Fibroblast of skin of left quadriceps (primary cell): ENCODE measurements at regions not wholly inside any gene's neighbourhood (a gene's known extent, or its start where the extent isn't known, plus 50 kb on each side); places are given as distances from the start of the nearest gene placed in this dataset.

Source experiments
- DNase-seq, 2 experiments: peaks; one replicate each; pipeline ENCODE4 v3.0.0-alpha.2; 2013; ENCODE audit warnings: low read depth in 2 of 2

DNA sequence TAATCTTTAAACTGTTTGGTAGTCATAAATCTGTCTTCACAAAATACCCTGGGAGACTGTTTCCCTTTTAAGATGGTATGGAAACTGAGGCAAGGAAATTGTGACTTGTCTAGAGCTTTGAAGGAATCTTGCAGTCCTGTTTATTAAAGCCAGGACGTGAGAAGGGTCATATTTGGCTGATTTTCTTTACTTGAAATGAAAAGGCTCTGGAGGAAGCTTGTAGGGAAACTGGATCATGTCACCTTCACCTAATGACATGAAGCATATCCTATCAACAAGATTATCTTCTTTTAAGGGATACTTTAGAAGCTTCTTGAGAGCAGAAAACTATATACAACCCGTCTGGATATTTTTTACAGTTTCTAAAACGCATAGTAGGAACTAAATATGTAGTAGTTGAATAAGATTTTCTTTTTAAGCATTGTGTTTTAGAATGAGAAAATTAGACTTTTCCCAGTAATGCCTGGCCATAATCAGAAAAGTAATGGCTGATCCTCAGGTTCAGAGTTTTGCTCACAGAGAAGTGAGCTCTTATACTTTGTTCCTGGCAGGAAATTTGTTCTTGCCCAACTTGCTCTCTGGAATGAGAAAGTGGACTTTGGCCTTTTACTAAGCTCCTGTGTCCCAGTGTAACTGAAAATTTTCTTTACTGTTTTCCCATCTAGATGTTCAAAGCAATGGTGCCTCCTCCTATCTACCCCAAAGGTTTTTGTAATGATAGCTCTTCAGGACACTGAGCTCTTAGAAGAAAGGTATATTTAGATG lies 136.8 kb upstream of the AFF2 start:
- DNase-seq = no peak

DNA sequence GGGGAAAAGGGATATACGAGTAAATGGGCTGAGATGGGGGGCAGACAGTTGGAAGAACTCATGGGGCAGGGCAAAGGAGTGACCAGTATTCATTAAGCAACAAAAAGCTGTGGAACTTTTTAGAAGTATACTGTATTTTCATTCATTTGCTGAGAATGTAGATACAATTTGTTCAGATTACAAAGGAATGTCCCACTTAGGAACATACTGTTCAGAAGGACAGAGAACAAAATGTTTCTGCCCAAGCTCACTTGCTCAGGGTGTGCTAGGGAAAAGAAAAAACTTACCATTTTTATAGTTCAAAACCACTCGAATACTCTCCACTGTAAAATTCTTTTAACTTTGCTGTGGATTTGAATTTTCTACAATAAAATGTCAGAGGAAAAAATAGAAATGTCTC lies 135.2 kb upstream of the AFF2 start:
- DNase-seq = no peak

DNA sequence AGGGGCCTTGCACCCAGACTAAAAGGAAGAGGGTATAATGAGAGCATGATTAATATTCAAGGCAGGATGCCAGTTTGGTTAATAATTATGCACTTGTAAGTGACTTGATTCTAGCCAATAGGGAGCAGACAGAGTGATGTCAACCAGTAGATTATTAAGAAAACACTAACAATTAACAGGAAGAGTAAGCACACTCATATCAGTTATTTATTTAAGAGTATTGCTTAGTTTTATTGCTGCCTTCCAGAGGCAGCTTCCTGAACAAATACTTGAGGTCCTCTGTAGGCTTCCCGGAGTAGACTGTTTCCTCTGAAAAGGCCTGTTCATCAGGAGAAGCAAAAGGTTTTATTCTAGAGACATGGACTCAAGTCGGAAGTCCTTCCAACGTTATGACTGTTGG lies 129.1 kb upstream of the AFF2 start:
- DNase-seq = no peak

GRCh38 chrX:148372925-148373324 lies 127.5 kb upstream of the AFF2 start:
- no peak for DNase-seq

GRCh38 chrX:148376342-148376741 lies 124.1 kb upstream of the AFF2 start:
- DNase-seq = no peak

GRCh38 chrX:148380107-148380506 lies 120.3 kb upstream of the AFF2 start:
- DNase-seq = no peak

GRCh38 chrX:148380650-148381561 lies 119.5 kb upstream of the AFF2 start:
- peak; percentile 20 to 26 for DNase-seq

DNA sequence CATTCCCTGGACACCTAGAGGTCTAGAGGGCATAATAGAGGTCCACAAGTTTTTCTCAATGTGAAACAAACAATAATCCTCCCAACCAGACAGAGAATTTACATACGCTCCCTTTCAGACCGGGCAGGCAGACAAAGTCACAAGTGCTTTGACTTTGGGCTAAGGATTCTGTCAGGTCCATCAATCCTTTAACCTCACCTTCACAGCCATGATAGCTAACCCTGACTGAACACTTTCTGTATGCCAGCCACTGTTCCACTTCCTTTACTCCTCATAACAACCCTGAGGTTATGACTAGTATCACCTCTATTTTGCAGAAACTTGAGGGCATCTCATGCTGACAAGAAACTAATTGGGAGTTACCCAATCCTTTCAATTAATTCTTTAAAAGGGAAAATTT lies 118.8 kb upstream of the AFF2 start:
- no peak for DNase-seq

- DNase-seq = no peak
Measured at GRCh38 chrX:148382983-148383382, 117.4 kb upstream of the AFF2 start.

- DNase-seq = no peak
Measured at GRCh38 chrX:148385471-148385870, 114.9 kb upstream of the AFF2 start.

- no peak for DNase-seq
Measured at GRCh38 chrX:148389629-148390028, 110.8 kb upstream of the AFF2 start.

GRCh38 chrX:148412006-148412405 lies 88.4 kb upstream of the AFF2 start:
- no peak for DNase-seq

DNA sequence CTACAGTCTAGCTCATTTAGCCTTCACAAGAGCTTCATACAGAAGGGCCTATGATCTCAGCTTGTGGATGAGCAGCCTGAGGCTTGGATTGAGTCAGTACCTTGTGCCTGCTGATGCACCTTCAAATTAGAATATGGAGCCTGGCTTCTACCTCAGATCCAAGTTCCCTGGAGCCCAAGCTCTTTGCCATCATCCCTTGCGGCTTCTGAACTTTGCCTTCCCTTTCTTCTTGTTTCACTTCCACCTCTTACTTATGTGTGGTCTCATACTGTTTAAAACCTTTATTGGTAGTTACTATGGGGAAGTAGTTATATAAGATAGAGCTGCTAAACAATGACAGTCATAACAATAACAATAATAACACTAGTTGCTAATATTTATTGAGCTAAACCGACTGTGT lies 84.3 kb upstream of the AFF2 start:
- DNase-seq = no peak

DNA sequence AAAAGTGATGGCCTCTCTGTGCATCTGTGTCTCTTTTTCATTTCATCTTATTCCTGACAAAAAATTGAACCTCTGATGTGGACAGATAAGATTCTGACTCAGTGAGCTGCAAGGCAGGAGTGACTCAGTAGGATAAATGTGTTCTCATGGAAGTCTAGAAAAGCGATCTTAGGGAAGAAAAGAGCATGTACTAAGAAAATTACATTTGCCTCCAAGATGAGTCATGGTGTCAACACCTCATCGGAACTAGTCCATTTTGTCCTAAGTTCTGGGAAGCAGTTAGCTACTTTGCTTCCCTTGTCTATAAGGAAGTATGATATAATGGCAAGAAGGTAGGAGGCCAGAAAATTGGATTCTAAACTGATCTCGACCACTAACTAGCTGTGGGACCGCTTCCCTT lies 83.5 kb upstream of the AFF2 start:
- DNase-seq = peak; percentile 28 to 29

DNA sequence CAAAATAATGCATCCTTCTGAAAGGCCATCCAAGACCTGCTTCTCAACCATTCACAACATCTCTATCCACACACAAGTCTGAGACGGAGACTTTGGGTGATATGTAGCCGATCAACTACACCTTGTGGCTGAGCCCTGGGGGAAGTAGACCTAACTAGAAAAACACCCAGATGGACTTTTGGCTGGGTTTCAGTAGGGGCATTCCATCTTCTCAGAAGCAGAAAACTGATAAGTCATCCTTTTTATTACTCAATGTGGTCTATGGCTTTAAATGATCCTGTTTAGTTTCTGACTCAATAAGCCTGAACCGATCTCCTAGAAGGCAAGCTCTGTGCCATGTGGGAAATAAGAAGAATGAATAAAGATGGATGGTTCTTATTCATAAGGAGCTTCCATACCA lies 82.5 kb upstream of the AFF2 start:
- DNase-seq = peak; percentile 40 to 42

- peak; percentile 4 to 7 for DNase-seq
Measured at GRCh38 chrX:148422526-148422925, 77.9 kb upstream of the AFF2 start.

DNA sequence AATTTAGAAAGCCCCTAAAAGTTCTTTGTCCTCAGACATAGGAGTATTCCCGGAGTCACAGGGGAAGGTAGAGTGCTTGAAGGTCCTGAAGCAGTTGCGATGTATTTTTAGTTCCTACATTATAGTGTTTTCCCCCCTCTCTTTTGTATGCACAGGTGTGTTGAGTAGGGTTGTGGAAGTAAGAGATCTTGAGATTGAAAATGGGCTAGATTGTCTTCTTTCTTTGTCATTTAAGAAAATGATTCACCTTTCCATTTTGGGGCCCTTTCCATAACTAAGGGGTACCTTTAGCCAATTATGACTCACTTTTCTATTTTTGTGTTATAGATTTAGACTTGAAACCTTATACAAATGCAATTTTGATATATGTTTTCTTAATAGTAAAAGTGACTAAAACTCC lies 75.8 kb upstream of the AFF2 start:
- DNase-seq = no peak

DNA sequence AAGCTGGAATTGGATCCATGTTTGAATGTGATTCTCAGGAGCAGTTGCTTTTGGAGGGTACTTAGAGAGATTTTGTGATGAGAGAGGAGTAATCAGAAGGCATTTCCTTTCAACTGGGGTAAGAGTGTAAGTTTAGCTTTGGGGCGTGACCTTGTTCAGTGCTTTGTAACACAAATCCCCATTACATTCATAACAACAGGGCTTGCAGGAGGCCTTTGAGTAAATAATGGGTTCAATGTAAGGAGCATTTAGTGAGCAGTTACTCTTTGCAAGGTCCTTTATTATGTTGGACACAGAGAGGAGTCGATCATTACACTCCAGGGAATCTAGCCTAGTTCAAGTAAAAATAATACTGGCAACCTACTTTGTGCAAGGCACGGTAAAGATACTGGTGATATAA lies 74.0 kb upstream of the AFF2 start:
- no peak for DNase-seq

DNA sequence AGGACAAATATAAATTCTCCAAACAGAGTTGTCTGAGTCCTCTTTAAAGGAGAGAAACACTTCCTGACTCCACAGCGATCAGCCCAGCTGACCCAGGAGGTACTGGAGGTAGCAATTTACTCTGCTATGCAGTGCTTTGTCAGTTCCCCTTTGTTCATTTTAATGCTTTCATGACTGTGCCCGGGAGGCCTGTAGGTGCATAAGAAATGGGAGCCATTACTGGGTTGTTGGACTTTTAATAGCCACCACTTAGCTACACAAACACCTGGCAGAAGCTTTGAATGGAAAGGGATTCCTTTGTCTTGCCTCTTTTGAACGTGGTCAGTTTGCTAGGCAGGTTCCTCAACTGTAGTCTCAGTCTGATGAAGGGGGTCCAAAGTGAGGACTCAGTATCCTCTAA lies 59.0 kb upstream of the AFF2 start:
- no peak for DNase-seq

DNA sequence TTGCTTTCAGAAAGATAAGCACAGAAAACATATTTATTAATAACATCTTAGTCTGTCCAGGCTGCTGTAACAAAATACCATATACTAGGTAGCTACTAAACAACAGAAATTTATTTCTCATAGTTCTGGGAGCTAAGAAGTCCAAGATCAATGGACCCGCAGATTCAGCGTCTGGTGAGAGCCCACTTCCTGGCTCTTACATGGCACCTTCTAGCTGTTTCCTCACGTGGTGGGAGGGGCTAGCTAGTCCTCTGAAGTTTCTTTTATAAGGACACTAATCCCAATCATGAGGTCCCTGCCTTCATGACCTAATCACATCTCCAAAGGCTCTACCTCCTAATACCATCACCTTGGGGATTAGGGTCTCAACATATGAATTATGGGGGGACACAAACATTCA lies 57.2 kb upstream of the AFF2 start:
- DNase-seq = no peak

GRCh38 chrX:148448686-148449085 lies 51.7 kb upstream of the AFF2 start:
- no peak for DNase-seq
